HG03159 (cell line): ENCODE measurements at regions not wholly inside any gene's neighbourhood (a gene's known extent, or its start where the extent isn't known, plus 50 kb on each side); places are given as distances from the start of the nearest gene placed in this dataset.

Experiments
- ATAC-seq: cut with Tn5 transposase; IDR thresholded peaks from one replicate; pipeline ENCODE4 v1.9.1; 2021; ENCODE audit warnings: mild to moderate bottlenecking, moderate library complexity; ENCODE audit not compliant: unreplicated experiment

DNA sequence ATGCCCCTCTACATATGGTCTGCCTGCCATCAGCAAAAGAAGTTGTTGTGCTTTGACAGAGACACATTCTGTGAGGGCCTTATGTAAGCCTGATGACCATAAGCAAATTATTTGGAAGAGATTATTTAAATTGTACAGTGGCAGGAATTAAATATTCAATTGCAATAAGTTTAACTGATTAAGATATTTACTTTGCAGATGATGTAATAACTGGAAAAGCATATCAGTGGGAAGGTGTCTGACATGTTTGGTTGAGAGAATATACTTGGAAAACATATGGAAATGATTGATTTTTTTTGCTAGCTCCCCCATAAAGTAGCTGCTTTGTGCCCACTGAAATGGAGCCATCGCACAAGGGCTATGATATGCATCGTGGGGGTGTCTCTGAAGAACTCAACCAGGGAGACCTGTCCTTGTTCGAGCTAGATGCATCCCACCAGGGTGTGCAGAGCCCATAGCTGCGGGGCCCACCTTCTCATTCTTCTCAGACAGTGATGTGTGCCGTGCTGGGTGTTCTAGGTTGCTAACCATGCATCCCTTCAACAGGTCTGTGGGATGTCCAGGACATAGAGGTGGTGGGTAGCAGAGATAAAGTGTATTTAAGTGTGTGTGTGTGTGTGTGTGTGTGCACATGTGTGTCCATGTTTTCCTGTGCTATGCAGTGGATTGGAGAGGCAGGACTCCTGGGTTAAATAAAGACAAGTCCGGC is 90.4 kb upstream of the PARD3B start:
- ATAC-seq: no peak

DNA sequence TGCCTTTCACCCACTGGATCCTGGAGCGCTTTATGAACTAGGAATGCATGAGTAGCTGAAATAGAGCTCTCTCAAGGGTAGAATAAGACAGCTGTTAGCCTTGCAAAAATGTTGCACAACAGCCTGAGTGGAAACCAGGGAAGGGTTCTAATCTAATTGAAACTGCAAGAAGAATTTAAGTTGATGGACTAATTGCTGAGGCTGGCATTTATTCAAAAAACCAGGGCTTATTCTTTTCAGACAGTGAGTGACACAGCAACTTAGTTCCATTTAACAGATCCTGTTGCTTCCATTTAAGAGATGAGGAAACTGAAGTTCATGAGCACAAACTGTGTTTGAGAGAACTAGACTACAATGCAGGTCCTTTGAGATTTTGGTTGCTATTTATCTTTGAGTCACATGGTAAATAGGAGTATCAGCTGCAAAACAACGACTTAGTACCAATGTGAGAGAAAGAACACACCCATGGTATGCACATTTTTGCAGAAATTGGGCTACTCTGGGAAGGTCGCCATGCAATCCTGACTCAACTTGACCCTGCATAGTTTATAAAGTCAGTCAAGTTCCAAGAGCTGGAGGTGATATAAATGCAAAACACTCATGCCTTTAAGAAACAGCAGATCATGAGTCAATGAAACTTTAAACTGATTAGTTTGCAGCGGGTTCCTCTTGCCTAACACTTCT is 76.4 kb upstream of the PARD3B start:
- ATAC-seq: no peak

DNA sequence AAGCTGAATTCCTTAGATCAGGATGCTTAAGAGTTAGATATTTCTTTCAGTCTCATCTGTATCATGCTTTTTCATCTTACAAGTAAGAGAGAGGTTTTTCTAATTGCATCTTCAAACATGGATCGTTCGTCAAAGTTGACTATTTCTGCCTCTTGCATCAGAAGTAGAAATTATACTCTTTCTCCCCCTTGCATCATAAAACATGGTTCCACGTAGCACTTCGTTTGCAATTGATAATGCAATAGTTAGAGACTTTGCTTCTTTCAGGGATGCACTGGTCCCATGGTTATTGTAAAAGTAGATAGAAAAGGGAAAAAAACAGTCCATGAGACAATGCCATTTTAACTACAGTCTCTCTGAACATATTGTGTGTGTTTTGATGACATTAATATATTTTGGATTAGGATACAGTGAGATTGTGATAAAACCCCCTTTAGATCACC is 75.1 kb upstream of the PARD3B start:
- ATAC-seq: no peak

DNA sequence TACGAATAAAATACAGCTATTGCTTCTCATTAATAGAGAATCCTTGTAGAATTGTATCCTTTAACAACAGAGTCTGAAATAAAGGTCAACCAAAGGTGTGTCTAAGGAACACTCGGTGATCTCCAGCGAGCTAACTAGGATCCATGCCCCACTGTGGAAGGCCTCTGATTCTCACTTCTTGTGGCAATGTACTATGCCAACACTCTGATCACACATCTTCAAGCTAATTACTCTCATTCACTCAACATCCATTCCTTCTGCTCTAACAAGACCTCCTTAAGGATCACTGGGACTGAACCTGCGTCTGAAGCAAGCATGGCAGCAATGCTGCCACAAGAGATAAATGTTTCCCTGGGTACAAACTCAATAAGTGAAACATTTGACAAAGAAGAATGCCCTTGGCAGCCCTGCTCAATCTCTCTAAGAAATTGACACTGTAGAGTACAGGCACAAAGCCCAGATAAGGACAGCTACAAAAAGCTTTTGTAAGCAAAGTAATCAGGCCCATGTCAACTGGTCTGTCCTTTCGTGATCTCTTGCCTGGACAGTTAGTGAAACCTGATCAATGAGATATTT is 74.6 kb upstream of the PARD3B start:
- no peak for ATAC-seq

DNA sequence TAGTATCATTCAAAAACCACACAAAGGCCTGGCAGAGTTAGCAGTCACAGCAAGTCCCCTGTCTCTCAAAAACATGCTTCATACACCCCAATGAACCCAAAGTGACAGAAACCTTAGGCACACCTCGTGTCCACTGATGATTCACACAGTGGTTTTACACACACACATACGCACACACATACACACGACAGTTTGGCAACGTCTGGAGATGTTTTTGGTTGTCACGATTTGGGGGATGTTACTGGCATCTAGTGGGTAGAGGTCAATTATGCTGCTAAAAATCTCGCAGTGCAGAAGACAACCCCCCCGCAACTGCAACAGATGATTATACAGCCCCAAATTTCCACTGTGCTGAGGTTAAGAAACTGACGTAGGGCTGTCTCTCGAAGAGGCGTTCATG is 72.9 kb upstream of the PARD3B start:
- no peak for ATAC-seq

DNA sequence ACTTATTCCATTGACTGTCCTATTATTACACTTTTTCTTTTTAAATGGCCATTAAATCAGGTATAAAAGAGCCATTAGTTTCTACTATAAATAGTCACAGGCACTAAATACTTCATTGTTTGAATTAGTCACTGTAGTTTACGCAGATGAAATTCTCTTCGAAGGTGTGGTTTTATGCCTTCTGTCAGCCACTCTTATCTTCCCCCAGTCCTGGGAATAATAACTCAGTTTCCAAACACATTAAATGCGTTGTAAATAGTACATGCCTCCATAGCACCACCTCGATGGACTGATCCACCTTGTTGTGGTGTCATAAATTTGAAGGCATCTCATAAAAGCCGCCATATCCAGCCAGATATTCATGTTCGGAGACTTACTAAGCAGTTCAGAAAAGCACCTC is 72.1 kb upstream of the PARD3B start:
- no peak for ATAC-seq

DNA sequence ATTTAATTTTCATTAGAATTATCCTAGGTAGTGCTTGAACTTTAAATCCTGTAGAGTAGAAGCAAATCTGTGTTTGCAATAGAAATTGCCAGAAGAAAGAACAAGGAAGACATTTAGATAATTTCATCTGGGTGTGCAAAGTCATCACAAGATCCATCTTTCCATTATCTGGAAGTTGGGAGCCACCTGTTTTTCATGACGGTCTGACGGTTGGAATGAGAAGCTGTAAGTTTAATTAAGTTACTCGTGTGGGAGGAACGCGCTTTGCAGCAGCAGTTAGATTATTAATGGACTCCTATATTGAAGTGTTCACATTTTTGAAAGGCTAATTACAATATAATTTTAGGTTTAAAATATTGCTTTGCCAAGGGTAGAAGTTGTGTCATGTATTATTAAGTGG is 69.9 kb upstream of the PARD3B start:
- ATAC-seq: no peak

DNA sequence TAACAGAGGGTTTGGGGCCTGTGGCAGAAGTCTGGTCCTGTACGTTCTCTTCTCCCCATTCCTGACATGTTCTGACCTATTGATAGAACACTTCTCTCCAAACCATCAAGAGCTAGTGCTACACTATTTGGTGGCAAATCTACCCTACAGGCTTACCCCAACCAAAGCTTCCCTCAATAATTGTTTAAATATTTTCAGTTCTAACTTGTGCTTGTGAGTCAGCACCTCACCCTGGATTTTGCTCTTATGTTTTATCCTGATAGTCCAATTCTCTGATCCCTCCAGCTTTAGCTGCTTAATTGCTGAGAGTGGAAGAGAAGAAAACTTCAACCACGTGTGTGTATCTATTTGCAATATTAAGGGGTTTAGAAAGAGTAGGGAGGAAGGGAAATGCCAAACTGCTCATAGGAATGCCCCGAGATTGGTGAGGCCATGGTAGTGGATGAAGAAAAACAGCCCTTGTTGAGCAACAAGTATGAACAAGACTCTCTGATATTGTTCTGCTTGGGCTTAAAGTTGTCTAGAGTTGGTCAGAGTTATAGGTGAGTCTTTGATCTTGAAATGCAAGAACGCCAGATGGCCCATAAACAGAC is 67.8 kb upstream of the PARD3B start:
- no peak for ATAC-seq

DNA sequence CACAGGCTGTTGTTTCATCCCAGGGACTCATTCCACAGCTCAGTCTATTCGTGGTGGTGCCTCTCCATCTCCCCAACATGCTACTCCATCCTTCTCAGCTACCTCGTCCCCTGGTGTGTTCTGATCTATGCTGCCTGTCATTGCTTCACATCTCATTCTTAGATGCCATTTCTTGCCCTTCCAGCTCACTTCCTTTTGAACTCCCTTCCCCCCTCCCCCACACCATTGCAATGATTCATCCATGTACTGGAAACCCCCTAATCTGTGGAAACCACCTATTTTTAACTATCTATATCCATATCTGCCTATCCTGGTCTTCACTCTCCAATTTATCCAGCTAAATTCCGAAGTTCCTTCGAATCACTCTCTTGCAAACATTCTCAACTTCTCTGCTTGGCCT is 65.7 kb upstream of the PARD3B start:
- ATAC-seq: no peak

DNA sequence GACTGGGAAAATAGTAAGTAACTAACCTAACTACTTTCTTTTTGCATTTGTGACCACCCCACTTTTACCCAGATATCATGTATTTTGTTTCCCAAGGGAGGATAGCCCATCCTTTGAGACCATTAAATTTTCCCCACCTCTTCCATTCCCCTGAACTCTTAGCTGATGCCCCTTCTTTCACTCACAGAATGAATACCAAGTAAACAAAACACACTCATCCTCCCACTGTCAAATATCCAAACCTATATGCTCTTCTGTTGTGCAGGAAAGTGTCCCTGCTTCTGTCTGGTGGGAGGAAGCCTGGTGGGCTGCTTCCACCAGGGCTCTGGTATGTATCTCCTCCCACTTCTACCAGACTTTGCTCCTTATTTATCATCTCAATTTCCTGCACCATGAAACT is 64.6 kb upstream of the PARD3B start:
- ATAC-seq: no peak

DNA sequence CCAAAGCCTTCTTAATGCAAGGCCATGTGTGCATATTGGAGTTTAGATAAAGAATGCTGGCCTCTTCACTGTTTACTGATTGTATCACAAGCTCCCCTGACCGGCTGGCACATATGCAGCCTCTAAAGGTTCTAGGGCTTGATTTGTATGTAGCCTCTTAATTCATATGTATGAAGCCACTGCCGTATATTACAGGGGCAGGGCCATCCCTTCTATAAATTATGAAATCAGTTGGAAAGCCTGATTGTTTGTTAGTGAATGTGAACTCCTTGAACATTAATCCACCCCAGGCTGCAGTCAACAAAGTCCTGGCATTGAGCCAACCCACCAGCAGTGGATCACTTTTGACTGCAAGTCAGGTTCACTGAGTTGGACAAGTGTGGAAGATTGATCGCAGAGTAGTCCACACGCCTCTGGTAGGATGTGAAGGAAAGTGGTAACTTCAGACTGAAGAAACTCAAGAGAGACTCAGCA is 61.6 kb upstream of the PARD3B start:
- no peak for ATAC-seq

DNA sequence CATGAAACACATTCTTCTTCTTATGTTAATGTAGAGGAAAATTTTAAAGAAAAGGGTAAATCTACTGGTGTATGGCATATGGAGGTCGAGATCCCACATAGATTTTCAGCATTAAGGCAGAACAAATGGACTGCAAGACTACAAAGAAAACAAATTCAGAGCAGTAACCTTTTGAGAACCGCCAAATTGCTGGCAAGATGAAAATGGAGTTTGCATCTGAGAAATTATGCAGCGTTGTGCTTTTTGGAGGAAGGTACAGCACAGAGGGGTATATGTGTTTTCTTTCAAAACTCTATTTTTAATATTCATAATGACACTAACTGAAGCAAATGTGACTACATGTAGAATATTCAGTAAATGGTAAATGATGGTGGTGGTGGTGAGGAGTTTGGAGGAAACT is 59.0 kb upstream of the PARD3B start:
- ATAC-seq: no peak

DNA sequence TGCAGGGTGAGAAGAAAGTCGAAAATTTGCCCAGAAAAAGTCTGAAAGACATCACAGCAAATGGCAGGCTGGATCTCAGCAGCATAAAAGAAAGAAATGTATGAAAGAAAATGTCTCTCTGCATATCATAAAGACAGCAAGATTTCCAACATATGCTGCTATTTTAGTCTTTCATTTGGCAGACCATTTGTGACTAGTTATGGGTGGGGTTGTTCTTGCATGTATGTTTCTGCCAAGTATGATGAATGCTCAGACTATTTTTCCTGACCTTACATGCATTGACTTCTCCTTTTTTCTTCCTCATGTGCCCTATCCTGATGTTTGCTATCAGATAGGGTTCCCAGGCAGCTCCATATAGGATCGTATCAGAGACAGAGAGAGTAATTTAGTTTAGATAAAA is 58.5 kb upstream of the PARD3B start:
- no peak for ATAC-seq

DNA sequence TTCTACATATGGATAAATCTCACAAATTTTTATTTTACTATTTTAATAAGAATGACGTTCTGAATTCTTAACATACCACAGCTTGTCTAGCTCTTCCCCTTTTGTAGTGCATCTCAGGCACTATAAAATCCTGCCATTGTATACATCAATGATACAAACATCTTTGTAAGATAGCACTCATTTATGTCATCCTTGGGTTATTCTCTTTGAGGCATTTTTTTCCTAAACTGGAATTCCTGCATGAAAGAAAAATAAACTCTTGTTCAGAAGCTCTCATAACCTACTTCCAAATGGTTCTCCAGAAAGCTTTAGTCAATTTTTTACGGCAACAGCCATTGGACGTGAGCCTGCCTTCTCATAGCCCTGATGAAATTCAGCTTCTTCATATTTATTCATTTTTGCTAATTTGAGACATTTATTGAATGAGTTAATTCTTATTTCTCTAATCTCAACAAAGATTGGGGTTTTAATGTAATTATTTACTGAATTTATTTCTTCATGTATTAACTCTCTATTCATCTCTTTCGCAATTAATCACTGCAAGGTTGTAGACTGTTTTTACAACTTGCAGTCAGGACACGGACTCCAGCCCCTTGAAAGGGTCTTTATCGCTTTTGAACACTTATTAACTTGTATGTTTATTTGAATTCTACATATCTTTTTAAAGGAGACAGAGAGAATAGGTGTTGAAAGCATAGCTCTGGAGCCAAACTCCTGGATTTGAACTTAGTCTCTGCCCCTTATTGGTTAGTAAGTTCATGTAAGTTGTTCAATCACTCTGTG is 57.6 kb upstream of the PARD3B start:
- ATAC-seq: no peak

DNA sequence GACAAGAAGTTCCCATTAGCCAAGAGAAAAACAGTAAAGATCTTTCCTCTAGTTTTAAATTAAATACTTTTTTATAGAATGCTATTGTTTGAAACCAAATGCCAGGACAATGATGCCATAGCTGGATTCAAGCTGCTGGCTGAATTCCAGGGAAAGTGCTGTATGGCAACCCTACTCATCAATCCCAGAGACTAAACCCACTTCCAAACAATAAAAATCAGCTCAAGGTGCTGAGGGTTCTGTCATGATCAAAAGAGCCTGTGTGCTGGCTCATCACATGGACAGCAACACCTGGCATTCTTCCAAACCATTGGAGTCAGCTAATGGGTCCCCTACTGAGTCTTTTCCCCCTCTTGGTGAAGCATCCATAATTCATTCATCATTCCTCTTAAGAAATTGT is 53.7 kb upstream of the PARD3B start:
- ATAC-seq: no peak

DNA sequence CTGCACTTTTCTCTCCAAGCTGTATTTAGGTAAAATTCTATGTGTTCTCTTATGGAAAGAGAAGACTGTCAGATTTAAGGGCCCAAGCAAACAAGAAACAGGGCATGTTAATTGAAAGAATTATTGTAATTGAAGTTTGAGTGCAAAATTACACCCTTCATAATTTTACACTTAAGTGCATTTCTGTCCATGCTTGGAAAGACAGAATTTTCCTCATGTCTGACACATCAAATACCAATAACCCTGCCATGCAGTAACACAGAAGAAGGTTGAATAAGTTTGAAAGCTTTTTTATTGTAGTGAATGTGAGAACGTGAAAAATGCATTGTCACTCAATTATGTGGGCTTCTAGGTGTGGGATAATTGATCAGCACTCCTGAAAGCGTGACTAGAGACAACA is 52.9 kb upstream of the PARD3B start:
- no peak for ATAC-seq

DNA sequence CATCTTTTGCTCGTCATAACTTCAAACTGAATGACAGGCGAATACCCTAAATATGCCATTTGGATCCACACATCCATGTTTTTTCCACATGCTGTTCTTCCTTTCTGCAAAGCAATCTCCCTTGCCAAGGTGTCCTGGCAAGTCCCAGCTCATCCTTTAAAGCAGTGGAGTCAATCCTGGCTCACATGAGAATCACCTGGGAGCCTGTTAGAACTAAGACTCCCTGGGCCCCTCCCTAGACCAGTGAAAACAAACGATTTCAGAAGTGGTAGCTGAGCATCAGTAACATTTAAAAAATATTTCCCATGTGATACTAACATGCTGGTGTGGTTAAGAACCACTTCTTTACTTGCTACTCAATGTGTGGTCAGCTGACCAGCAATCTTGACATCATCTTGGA is 50.6 kb upstream of the PARD3B start:
- ATAC-seq: no peak

DNA sequence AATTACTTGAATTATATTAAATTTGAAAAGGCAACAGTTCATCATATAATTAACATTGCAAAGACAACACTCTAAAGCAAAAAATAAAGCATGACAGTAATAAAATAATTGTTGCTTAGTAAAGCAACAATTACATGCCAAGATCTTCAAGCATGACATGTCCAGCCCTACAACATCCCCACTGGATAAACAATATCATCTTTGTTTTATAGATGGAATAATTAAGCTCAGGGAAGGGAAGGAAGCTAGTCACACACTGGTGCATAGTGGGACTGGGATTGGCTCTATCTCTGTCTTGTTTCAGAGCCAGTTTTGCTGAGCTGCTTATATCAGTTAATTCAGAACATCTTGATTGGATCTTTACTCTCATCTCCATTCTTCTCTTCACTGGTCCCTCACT is 49.9 kb upstream of the PARD3B start:
- no peak for ATAC-seq
